NCI-H187 (cell line): ENCODE measurements at regions not wholly inside any gene's neighbourhood (a gene's known extent, or its start where the extent isn't known, plus 50 kb on each side); places are given as distances from the start of the nearest gene placed in this dataset.
A peak's percentile ranks its signal among the peaks of the same experiment; 100 is the strongest.
"Not testable (repeated sequence)": the region's sequence is repeated elsewhere in the genome, so short reads cannot be mapped to it uniquely, and the experiment has no call there.

Experiments
- DNase-seq, 2 experiments: peaks; one replicate each; lab custom pipeline; 2025; lab: John Stamatoyannopoulos, UW

- DNase-seq = no peak
Measured at GRCh38 chr11:110514967-110515366, 85.2 kb downstream of the FDX1 start.

- not testable (repeated sequence) for DNase-seq
Measured at GRCh38 chr11:110517381-110517780, 87.6 kb downstream of the FDX1 start.

- no peak for DNase-seq
Measured at GRCh38 chr11:110518809-110519514, 89.2 kb downstream of the FDX1 start.

GRCh38 chr11:110519796-110520195, 90.0 kb downstream of the FDX1 start:
- no peak for DNase-seq

GRCh38 chr11:110522471-110522870, 92.7 kb downstream of the FDX1 start:
- no peak for DNase-seq

- DNase-seq = no peak
Measured at GRCh38 chr11:110524238-110524637, 94.5 kb downstream of the FDX1 start.

GRCh38 chr11:110525883-110526282, 96.1 kb downstream of the FDX1 start:
- peak; percentile 52 for DNase-seq

- DNase-seq = no peak
Measured at GRCh38 chr11:110526323-110526722, 96.6 kb downstream of the FDX1 start.
